Central memory CD8-positive, alpha-beta T cell (primary cell): ENCODE measurements at regions not wholly inside any gene's neighbourhood (a gene's known extent, or its start where the extent isn't known, plus 50 kb on each side); places are given as distances from the start of the nearest gene placed in this dataset.
"Not testable (repeated sequence)": the region's sequence is repeated elsewhere in the genome, so short reads cannot be mapped to it uniquely, and the experiment has no call there.

ENCODE experiments used
- ATAC-seq: fragments of 150-1000 bp; cut with Tn5 transposase; replicated peaks from 2 replicates; pipeline ENCODE4 v1.10.0; 2022; ENCODE audit warnings: mild to moderate bottlenecking, moderate FRiP score, moderate number of reproducible peaks; ENCODE audit not compliant: poor library complexity, severe bottlenecking; ENCODE audit errors: extremely low read depth
- DNase-seq, 2 donors: peaks; one replicate each; pipeline ENCODE4 v3.0.0; 2021; ENCODE audit warnings: low spot score in 2 of 2
- H3K27ac Mint-ChIP-seq: one replicate; pipeline ENCODE4 v1.8.0; 2022; ENCODE audit warnings: low read depth, mild to moderate bottlenecking, moderate library complexity, mixed read lengths
- H3K27me3 Mint-ChIP-seq: one replicate; pipeline ENCODE4 v1.8.0; 2022; ENCODE audit warnings: mixed read lengths
- H3K36me3 Mint-ChIP-seq: one replicate; pipeline ENCODE4 v1.8.0; 2022; ENCODE audit warnings: mild to moderate bottlenecking, moderate library complexity, mixed read lengths; ENCODE audit not compliant: insufficient read depth
- H3K4me1 Mint-ChIP-seq: one replicate; pipeline ENCODE4 v1.8.0; 2022; ENCODE audit warnings: mixed read lengths
- H3K4me3 Mint-ChIP-seq: one replicate; pipeline ENCODE4 v1.8.0; 2022; ENCODE audit warnings: mild to moderate bottlenecking, moderate library complexity, mixed read lengths
- H3K9me3 Mint-ChIP-seq: one replicate; pipeline ENCODE4 v1.8.0; 2022; ENCODE audit warnings: mixed read lengths

DNA sequence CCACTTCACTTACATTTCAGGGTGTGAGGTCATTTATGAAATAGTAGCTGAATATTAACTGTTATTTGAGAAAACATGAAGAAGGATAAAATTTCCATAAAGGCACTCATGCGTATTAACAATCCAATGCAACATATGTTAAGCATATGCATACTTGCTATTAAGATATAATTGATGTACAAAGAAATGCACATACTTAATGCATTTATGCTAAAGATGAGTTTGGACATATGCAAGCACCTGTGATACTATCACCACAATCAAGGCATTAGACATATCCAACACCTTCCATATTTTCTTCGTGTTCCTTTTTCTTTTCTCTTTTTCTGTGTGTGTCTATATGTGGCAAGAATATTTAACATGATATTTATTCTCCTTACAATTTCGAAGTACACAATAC, 464.8 kb upstream of the BRINP3 start:
- peaks cover 12% of the 10 kb centered on the region for H3K9me3 Mint-ChIP-seq
- no peak for ATAC-seq
- H3K4me1 Mint-ChIP-seq, result no peaks in the 10 kb centered on the region
- peaks cover 2% of the 10 kb centered on the region for H3K36me3 Mint-ChIP-seq
- no peak overlapping the region for H3K4me3 Mint-ChIP-seq
- H3K27ac Mint-ChIP-seq, result no peak overlapping the region
- no peak for DNase-seq
- H3K27me3 Mint-ChIP-seq, result no peaks in the 10 kb centered on the region

GRCh38 chr1:190943722-190944121, 466.1 kb upstream of the BRINP3 start:
- not testable (repeated sequence) for H3K4me1 Mint-ChIP-seq, H3K4me3 Mint-ChIP-seq, ATAC-seq, H3K9me3 Mint-ChIP-seq, H3K27me3 Mint-ChIP-seq, H3K27ac Mint-ChIP-seq, H3K36me3 Mint-ChIP-seq, DNase-seq

GRCh38 chr1:190949939-190950338, 472.3 kb upstream of the BRINP3 start:
- Mint-ChIP-seq H3K4me3 (no peak overlapping the region), H3K27ac (no peak overlapping the region), H3K9me3 (peaks cover 18% of the 10 kb centered on the region), H3K27me3 (no peaks in the 10 kb centered on the region), H3K4me1 (no peaks in the 10 kb centered on the region), H3K36me3 (no peaks in the 10 kb centered on the region)
- DNase-seq (no peak), ATAC-seq (no peak)

DNA sequence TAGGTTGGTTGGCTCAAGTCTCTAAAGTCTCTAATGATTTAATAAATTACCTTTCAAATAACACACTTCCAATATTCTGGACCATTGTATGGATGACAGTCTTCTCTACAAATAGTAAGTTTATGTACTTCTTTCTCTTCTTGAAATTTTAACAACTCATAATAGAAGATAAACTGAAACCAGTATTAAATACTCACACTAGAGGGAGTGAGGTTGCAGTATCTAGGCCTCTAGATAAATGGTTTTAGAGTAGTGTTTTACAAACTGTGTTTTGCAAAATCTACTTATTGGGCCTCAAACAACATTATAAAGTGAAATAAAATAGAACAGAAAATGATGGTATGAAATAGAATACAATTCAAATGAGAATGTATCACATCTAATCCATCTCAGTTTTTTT, 479.9 kb upstream of the BRINP3 start:
- Mint-ChIP-seq H3K27ac (no peak overlapping the region), H3K4me3 (no peak overlapping the region), H3K9me3 (peaks cover 16% of the 10 kb centered on the region), H3K27me3 (no peaks in the 10 kb centered on the region), H3K36me3 (no peaks in the 10 kb centered on the region), H3K4me1 (no peaks in the 10 kb centered on the region)
- no peak for DNase-seq
- ATAC-seq, result no peak

- no peak for ATAC-seq
- Mint-ChIP-seq H3K27ac (no peak overlapping the region), H3K27me3 (no peaks in the 10 kb centered on the region), H3K4me3 (no peak overlapping the region), H3K9me3 (peaks cover 16% of the 10 kb centered on the region), H3K4me1 (no peaks in the 10 kb centered on the region), H3K36me3 (peaks cover 2% of the 10 kb centered on the region)
- DNase-seq, result no peak
Measured at GRCh38 chr1:190963321-190963720, 485.7 kb upstream of the BRINP3 start.

DNA sequence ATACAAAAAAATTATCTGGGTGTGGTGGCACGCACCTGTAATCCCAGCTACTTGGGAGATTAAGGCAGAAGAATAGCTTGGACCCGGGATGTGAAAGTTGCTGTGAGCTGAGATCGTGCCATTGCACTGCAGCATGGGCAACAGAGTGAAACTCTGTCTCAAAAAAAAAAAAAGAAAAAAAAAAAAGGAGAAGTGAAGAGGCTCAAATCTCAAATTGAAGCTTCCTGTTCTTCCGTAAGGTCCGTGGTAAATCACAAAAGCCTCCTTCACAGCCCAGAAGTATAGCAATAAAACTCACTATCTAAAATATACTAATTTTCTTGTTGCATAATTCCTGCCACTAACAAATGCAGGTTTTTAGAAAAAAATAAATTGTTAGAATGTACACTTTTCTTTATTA, 498.2 kb upstream of the BRINP3 start:
- peaks cover 7% of the 10 kb centered on the region for H3K9me3 Mint-ChIP-seq
- no peaks in the 10 kb centered on the region for H3K27me3 Mint-ChIP-seq
- no peak overlapping the region for H3K27ac Mint-ChIP-seq
- no peaks in the 10 kb centered on the region for H3K36me3 Mint-ChIP-seq
- no peaks in the 10 kb centered on the region for H3K4me1 Mint-ChIP-seq
- no peak for DNase-seq
- no peak for ATAC-seq
- no peak overlapping the region for H3K4me3 Mint-ChIP-seq

GRCh38 chr1:191002768-191003167, 525.1 kb upstream of the BRINP3 start:
- H3K27me3 Mint-ChIP-seq, result no peaks in the 10 kb centered on the region
- ATAC-seq (no peak), DNase-seq (no peak)
- H3K4me3 Mint-ChIP-seq, result no peak overlapping the region
- no peaks in the 10 kb centered on the region for H3K4me1 Mint-ChIP-seq
- peaks cover 22% of the 10 kb centered on the region for H3K9me3 Mint-ChIP-seq
- H3K36me3 Mint-ChIP-seq, result peaks cover 1% of the 10 kb centered on the region
- H3K27ac Mint-ChIP-seq, result no peak overlapping the region

DNA sequence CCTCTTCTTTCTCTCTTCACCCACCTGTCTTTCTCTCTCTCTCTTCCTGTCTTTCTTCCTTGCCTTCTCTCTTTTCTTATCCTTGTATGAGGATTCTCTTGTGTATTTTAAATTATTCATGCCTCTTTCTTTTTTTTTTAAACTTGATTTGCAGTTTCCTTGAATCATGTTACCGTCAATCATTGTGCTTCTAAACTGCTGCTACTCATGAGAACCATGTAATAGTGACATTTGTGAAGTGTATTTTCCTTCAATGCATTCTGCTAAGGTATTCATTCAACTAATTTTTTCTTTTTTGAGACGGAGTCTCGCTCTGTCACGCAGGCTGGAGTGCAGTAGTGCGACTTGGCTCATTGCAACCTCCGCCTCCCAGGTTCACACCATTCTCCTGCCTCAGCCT, 539.1 kb upstream of the BRINP3 start:
- no peaks in the 10 kb centered on the region for H3K36me3 Mint-ChIP-seq
- DNase-seq (no peak), ATAC-seq (no peak)
- no peak overlapping the region for H3K27ac Mint-ChIP-seq
- H3K27me3 Mint-ChIP-seq, result no peaks in the 10 kb centered on the region
- no peaks in the 10 kb centered on the region for H3K9me3 Mint-ChIP-seq
- H3K4me3 Mint-ChIP-seq, result no peak overlapping the region
- no peaks in the 10 kb centered on the region for H3K4me1 Mint-ChIP-seq

DNA sequence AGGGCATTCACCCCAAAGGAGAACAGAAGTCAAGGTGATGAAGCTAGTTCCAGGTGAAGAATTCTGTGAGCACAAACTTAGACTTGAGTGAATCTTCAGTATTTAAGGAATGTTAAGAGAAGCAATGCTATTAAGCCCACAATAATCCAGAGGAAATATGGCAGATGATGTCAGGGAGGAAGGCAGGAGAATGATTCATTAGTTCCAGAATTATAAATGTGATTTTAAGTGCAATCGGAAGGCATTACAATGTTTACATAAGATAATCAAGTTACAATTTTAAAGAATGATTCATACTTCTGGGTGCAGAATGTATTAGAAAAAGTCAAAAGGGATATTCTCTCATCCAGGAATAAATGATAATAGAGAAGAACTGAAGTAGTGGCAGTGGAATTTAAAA, 545.2 kb upstream of the BRINP3 start:
- no peak for ATAC-seq
- no peak overlapping the region for H3K27ac Mint-ChIP-seq
- peaks cover 15% of the 10 kb centered on the region for H3K9me3 Mint-ChIP-seq
- H3K27me3 Mint-ChIP-seq, result no peaks in the 10 kb centered on the region
- H3K4me3 Mint-ChIP-seq, result no peak overlapping the region
- no peaks in the 10 kb centered on the region for H3K36me3 Mint-ChIP-seq
- no peak for DNase-seq
- H3K4me1 Mint-ChIP-seq, result no peaks in the 10 kb centered on the region

- H3K36me3 Mint-ChIP-seq, result no peaks in the 10 kb centered on the region
- H3K27ac Mint-ChIP-seq, result no peak overlapping the region
- ATAC-seq, result no peak
- DNase-seq, result no peak
- H3K4me3 Mint-ChIP-seq, result no peak overlapping the region
- H3K27me3 Mint-ChIP-seq, result no peaks in the 10 kb centered on the region
- peaks cover 33% of the 10 kb centered on the region for H3K9me3 Mint-ChIP-seq
- no peaks in the 10 kb centered on the region for H3K4me1 Mint-ChIP-seq
Measured at GRCh38 chr1:191025896-191026642, 548.4 kb upstream of the BRINP3 start.

DNA sequence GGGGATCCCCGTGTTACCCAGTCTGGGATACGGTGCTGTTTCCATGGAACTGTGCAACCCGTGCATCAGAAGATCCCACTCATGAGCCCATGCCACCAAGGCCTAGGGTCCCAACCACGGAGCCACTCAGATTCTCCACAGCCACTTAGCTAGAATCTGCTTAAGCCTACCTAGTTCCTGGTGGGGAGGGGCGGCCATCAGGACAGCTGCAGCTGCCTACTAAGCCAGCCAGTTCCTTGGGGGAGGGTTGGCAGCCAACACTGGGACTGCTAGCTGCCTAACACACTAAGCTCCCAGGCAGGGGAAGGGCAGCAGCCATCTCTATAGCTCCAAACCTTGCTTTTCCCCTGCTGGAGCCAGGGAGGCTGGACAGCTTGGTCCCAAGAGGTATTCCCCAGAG, 549.2 kb upstream of the BRINP3 start:
- no peak for DNase-seq
- no peaks in the 10 kb centered on the region for H3K36me3 Mint-ChIP-seq
- no peak for ATAC-seq
- H3K4me1 Mint-ChIP-seq, result no peaks in the 10 kb centered on the region
- no peaks in the 10 kb centered on the region for H3K27me3 Mint-ChIP-seq
- H3K9me3 Mint-ChIP-seq, result peaks cover 33% of the 10 kb centered on the region
- no peak overlapping the region for H3K4me3 Mint-ChIP-seq
- H3K27ac Mint-ChIP-seq, result no peak overlapping the region

GRCh38 chr1:191034132-191034531, 556.5 kb upstream of the BRINP3 start:
- peaks cover 12% of the 10 kb centered on the region for H3K9me3 Mint-ChIP-seq
- no peak for DNase-seq
- no peaks in the 10 kb centered on the region for H3K4me1 Mint-ChIP-seq
- no peak overlapping the region for H3K4me3 Mint-ChIP-seq
- no peak for ATAC-seq
- no peaks in the 10 kb centered on the region for H3K27me3 Mint-ChIP-seq
- H3K27ac Mint-ChIP-seq, result no peak overlapping the region
- no peaks in the 10 kb centered on the region for H3K36me3 Mint-ChIP-seq

DNA sequence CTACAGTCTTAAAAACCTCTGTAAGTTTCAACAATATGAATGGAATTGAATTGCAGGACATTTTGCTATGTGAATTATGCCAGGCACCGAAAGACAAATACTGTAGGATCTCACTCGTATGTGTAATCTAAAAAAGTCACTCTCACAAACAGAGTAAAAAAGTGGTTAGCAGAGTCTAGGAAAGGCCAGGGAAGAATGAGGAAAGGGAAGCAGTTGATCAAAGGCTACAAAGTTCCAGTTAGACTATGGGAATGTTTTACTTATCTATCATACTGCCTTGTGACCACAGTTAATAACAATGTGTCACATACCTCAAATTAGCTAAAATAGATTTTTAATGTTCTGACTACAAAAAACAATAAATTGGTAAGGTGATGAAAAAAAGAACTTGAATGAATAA, 565.4 kb upstream of the BRINP3 start:
- DNase-seq (no peak), ATAC-seq (no peak)
- H3K27ac Mint-ChIP-seq, result no peak overlapping the region
- no peaks in the 10 kb centered on the region for H3K27me3 Mint-ChIP-seq
- no peaks in the 10 kb centered on the region for H3K4me1 Mint-ChIP-seq
- no peaks in the 10 kb centered on the region for H3K36me3 Mint-ChIP-seq
- H3K9me3 Mint-ChIP-seq, result peaks cover 16% of the 10 kb centered on the region
- no peak overlapping the region for H3K4me3 Mint-ChIP-seq
